Fibroblast of lung (primary cell): ENCODE measurements at regions not wholly inside any gene's neighbourhood (a gene's known extent, or its start where the extent isn't known, plus 50 kb on each side); places are given as distances from the start of the nearest gene placed in this dataset.

Experiments used
- CTCF ChIP-seq, 2 donors: IDR thresholded peaks in 1 of 2; conservative IDR thresholded peaks in 1 of 2; 1 replicate in 1 of 2; 2 replicates in 1 of 2; pipeline ENCODE4 v1.5.1; 2011 to 2012; ENCODE audit warnings: low read length in 2 of 2, control low read depth in 1 of 2, inconsistent platforms in 1 of 2, low read depth in 1 of 2, mild to moderate bottlenecking in 1 of 2
- EZH2 ChIP-seq: IDR thresholded peaks from 2 replicates; pipeline ENCODE4 v1.5.1; 2012; ENCODE audit warnings: low read length, control low read depth, mild to moderate bottlenecking; ENCODE audit errors: missing control alignments

GRCh38 chr7:106749165-106749564, 88.2 kb upstream of the CCDC71L start:
- TF ChIP-seq CTCF (conservative IDR thresholded peaks at IDR 0.05 in 1 of 2, IDR thresholded peaks at IDR 0.05 in 1 of 2; ENCODE audit: low read depth in 1 of 2, low read length in 2 of 2) (no peak), EZH2 (no peak)
